DMS153 treated with DMSO at 0.1 percent for 48 hours (cell line): ENCODE measurements at regions not wholly inside any gene's neighbourhood (a gene's known extent, or its start where the extent isn't known, plus 50 kb on each side); places are given as distances from the start of the nearest gene placed in this dataset.

ENCODE experiments used
- DNase-seq: peaks from one replicate; lab custom pipeline; 2025; ENCODE audit not compliant: unreplicated experiment; lab: John Stamatoyannopoulos, UW

- no peak for DNase-seq
These were observed 81.5 kb downstream of the NDUFS5 start for GRCh38 chr1:39107341-39108290.

- no peak for DNase-seq
These were observed 83.5 kb downstream of the NDUFS5 start for GRCh38 chr1:39109644-39110043.

GRCh38 chr1:39110325-39110851, 84.2 kb downstream of the NDUFS5 start:
- no peak for DNase-seq

- DNase-seq = no peak
These were observed 84.7 kb downstream of the NDUFS5 start for GRCh38 chr1:39110882-39111281.

- DNase-seq = no peak
These were observed 87.1 kb downstream of the NDUFS5 start for GRCh38 chr1:39113109-39113743.

GRCh38 chr1:39115271-39116110, 89.0 kb upstream of the MACF1 start:
- DNase-seq = no peak

GRCh38 chr1:39116116-39116607, 88.3 kb upstream of the MACF1 start:
- no peak for DNase-seq

- peak; percentile 80 for DNase-seq
These were observed 87.4 kb upstream of the MACF1 start for GRCh38 chr1:39116860-39117728.

- DNase-seq = no peak
These were observed 86.5 kb upstream of the MACF1 start for GRCh38 chr1:39117899-39118450.

GRCh38 chr1:39122056-39122455, 82.4 kb upstream of the MACF1 start:
- DNase-seq = no peak

GRCh38 chr1:39124282-39124681, 80.2 kb upstream of the MACF1 start:
- DNase-seq = no peak

- DNase-seq = no peak
These were observed 77.0 kb upstream of the MACF1 start for GRCh38 chr1:39127513-39127912.

- no peak for DNase-seq
These were observed 76.4 kb upstream of the MACF1 start for GRCh38 chr1:39128126-39128525.

- peak; percentile 98 for DNase-seq
These were observed 75.5 kb upstream of the MACF1 start for GRCh38 chr1:39128959-39129358.

- no peak for DNase-seq
These were observed 75.0 kb upstream of the MACF1 start for GRCh38 chr1:39129514-39129913.

GRCh38 chr1:39130325-39130724, 74.2 kb upstream of the MACF1 start:
- no peak for DNase-seq

- DNase-seq = peak; percentile 54
These were observed 72.6 kb upstream of the MACF1 start for GRCh38 chr1:39131940-39132339.

GRCh38 chr1:39132505-39133339, 71.8 kb upstream of the MACF1 start:
- DNase-seq = peak; percentile 92

- no peak for DNase-seq
These were observed 71.2 kb upstream of the MACF1 start for GRCh38 chr1:39133340-39133684.
